Heart left ventricle (tissue), 16 donors: ENCODE measurements at regions not wholly inside any gene's neighbourhood (a gene's known extent, or its start where the extent isn't known, plus 50 kb on each side); places are given as distances from the start of the nearest gene placed in this dataset.

Source experiments
- ATAC-seq, 4 donors: fragments of 200-7000 bp; cut with Tn5 transposase; one replicate each; pipeline ENCODE4 v1.9.1; 2020 to 2022; ENCODE audit warnings: moderate library complexity in 4 of 4, mild to moderate bottlenecking in 3 of 4, moderate number of reproducible peaks in 1 of 4
- DNase-seq, 5 donors: peaks; one replicate each; pipeline ENCODE4 v3.0.0-alpha.2; 2020
- H3K27ac ChIP-seq, 12 donors: fragments of 200-600 bp; sonication (generic) in 4 of 12; one replicate each; pipeline versions ENCODE4 v1.5.0 to v1.8.0; 2016 to 2022; ENCODE audit warnings: mild to moderate bottlenecking in 2 of 12
- H3K27me3 ChIP-seq, 9 donors: fragments of 200-600 bp; sonication (generic) in 2 of 9; one replicate each; pipeline versions ENCODE4 v1.5.1 to v1.8.0; 2016 to 2022; ENCODE audit warnings: mild to moderate bottlenecking in 3 of 9
- H3K36me3 ChIP-seq, 9 donors: fragments of 200-600 bp; sonication (generic) in 2 of 9; one replicate each; pipeline versions ENCODE4 v1.5.0 to v1.8.0; 2018 to 2022; ENCODE audit warnings: mild to moderate bottlenecking in 2 of 9
- H3K4me1 ChIP-seq, 12 donors: fragments of 200-600 bp; sonication (generic) in 4 of 12; one replicate each; pipeline versions ENCODE4 v1.5.0 to v1.8.0; 2016 to 2022; ENCODE audit warnings: mild to moderate bottlenecking in 3 of 12
- H3K4me3 ChIP-seq, 12 donors: fragments of 200-600 bp; sonication (generic) in 4 of 12; one replicate each; pipeline versions ENCODE4 v1.5.0 to v1.8.0; 2017 to 2022; ENCODE audit warnings: mild to moderate bottlenecking in 9 of 12, moderate library complexity in 4 of 12
- H3K9me3 ChIP-seq, 12 donors: fragments of 200-600 bp; sonication (generic) in 4 of 12; one replicate each; pipeline versions ENCODE4 v1.5.0 to v1.8.0; 2016 to 2022; ENCODE audit warnings: mild to moderate bottlenecking in 1 of 12
- POLR2A ChIP-seq, 2 donors: fragments of 450-650 bp; IDR thresholded peaks; one replicate each; pipeline ENCODE4 v1.6.1; 2017; ENCODE audit warnings: antibody characterized with exemption in 2 of 2, mild to moderate bottlenecking in 2 of 2, moderate library complexity in 2 of 2
- WGBS, 4 donors: extraction: QIAGEN DNeasy Blood & Tissue Kit in 2 of 4; methylation state at CpG; one replicate each; pipeline versions ENCODE4 v1.1.5 to v1.1.7; 2013 to 2018; 5-methylcytosine and 5-hydroxymethylcytosine counted together
- intact Hi-C, 10 donors: fragments of 100-400 bp; cut with DNase I; formaldehyde crosslinking; loops; one replicate each; pipeline versions ENCODE4 v1.11.1 to v1.14.2; 2022
- TF ChIP-seq, protein P1 (sequence below), 12 donors: fragments of 200-600 bp; sonication (generic) in 4 of 12; IDR thresholded peaks; one replicate each; pipeline versions ENCODE4 v1.5.0 to v1.8.0; 2018 to 2022; ENCODE audit warnings: antibody characterized with exemption in 12 of 12, mild to moderate bottlenecking in 5 of 12
- donor health status: ischemic (EF 13 %, LVEDD 7.1; RV severe dilation, severe dysfunction).
- donor health status: healthy with polysubstance abuse.
- donor health status: DM: no; HTN: yes; CAD: no.
- donor health status: DM: no; HTN: no; CAD: no.
- donor health status: ischemic (EF 25% LVEDD 6.9; RV normal size, moderate dysfunction).
- donor health status: ischemic (EF 25% LVEDD 5.7; RV mildly dilated, moderate dysfunction).
- donor health status: healthy.
- donor health status: DM: yes; HTN: yes; CAD: no.
- donor health status: ischemic (EF 35%, LVEDD 5.7; RV mildly dilated, moderate dysfunction).
- donor health status: nonischemic (EF 11% LVEDD 7.7; RV severe dilation, severe dysfunction).
- donor health status: DM: yes; HTN: yes; CAD: no.
- donor health status: PGD.
- donor health status: ischemic (EF 29% LVEDD 5.4; RV normal size, mild dysfunction).
- donor health status: nonischemic (EF 23%, LVEDD 6.1; RV moderate dilation, normal function).

DNA sequence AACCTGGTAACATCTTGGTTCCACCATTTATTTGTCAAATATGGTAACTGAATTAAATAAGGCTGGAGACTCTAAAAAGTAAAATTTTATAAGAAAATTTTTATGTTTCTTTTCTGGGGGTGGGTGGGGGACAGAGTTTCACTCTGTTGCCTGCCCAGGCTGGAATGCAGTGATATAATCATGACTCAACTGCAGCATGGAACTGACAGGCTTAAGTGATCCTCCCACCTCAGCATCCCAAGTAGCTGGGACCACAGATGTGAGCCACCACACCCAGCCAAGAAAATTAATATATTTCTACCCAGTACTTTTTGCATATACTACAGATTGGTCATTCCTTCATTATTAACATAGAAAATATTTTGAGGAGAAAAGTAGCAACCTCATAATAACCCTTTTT, 216.9 kb downstream of the DEPDC1B start:
- TF ChIP-seq, protein P1, sequence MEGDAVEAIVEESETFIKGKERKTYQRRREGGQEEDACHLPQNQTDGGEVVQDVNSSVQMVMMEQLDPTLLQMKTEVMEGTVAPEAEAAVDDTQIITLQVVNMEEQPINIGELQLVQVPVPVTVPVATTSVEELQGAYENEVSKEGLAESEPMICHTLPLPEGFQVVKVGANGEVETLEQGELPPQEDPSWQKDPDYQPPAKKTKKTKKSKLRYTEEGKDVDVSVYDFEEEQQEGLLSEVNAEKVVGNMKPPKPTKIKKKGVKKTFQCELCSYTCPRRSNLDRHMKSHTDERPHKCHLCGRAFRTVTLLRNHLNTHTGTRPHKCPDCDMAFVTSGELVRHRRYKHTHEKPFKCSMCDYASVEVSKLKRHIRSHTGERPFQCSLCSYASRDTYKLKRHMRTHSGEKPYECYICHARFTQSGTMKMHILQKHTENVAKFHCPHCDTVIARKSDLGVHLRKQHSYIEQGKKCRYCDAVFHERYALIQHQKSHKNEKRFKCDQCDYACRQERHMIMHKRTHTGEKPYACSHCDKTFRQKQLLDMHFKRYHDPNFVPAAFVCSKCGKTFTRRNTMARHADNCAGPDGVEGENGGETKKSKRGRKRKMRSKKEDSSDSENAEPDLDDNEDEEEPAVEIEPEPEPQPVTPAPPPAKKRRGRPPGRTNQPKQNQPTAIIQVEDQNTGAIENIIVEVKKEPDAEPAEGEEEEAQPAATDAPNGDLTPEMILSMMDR (IDR thresholded peaks at IDR 0.05), result no peak
- TF ChIP-seq POLR2A (IDR thresholded peaks at IDR 0.05), result no peak
- H3K27ac ChIP-seq, result no peak overlapping the region
- H3K9me3 ChIP-seq, result peaks cover 0 to under 1% (median 0%) of the 10 kb centered on the region in 12 donors
- H3K36me3 ChIP-seq, result no peaks in the 10 kb centered on the region
- no peaks in the 10 kb centered on the region for H3K27me3 ChIP-seq
- intact Hi-C loops, result no loop called here
- H3K4me3 ChIP-seq, result no peak overlapping the region
- DNase-seq (no peak), ATAC-seq (no peak)
- no peaks in the 10 kb centered on the region for H3K4me1 ChIP-seq

DNA sequence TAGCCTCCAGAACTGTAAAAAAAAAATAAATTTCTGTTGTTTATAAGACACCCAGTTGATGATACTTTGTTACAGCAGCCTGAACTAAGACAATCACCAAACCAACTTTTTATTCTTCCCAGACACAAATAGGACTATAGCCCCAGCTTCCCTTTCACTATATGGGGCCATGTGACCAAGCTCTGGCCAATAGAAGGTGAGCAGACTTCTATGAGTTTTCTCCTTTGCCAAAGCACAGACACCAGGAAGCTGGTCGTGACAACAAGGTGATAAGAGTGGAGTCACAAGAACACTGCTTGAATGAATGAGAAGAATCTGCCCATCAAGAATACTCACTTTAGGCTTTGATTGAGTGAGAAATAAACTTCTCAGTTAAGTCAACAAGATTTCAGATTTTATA, 217.7 kb downstream of the DEPDC1B start:
- H3K4me3 ChIP-seq, result no peak overlapping the region
- no peaks in the 10 kb centered on the region for H3K36me3 ChIP-seq
- no peak overlapping the region for H3K27ac ChIP-seq
- DNase-seq (no peak), ATAC-seq (no peak)
- H3K4me1 ChIP-seq, result no peaks in the 10 kb centered on the region
- H3K27me3 ChIP-seq, result no peaks in the 10 kb centered on the region
- TF ChIP-seq, protein P1 (IDR thresholded peaks at IDR 0.05), result no peak
- TF ChIP-seq POLR2A (IDR thresholded peaks at IDR 0.05), result no peak
- peaks cover 0 to 6% (median 0%) of the 10 kb centered on the region in 12 donors for H3K9me3 ChIP-seq
- 18 to 44% (median 29%) methylated on average over 1 of the region's 1 CpG for WGBS, 4 donors
- intact Hi-C loops, result no loop called here

GRCh38 chr5:60479542-60479941, 220.4 kb downstream of the DEPDC1B start:
- intact Hi-C loops, result no loop called here
- DNase-seq (no peak), ATAC-seq (no peak)
- Histone ChIP-seq H3K4me1 (no peaks in the 10 kb centered on the region), H3K4me3 (no peak overlapping the region), H3K27ac (no peak overlapping the region), H3K9me3 (peaks cover 0 to 6% (median 0%) of the 10 kb centered on the region in 12 donors), H3K36me3 (no peaks in the 10 kb centered on the region), H3K27me3 (no peaks in the 10 kb centered on the region)
- WGBS, 4 donors, result 86 to 90% (median 89%) methylated on average over 2 of the region's 2 CpGs
- TF ChIP-seq, protein P1 (IDR thresholded peaks at IDR 0.05), result no peak
- no peak for TF ChIP-seq POLR2A (IDR thresholded peaks at IDR 0.05)

DNA sequence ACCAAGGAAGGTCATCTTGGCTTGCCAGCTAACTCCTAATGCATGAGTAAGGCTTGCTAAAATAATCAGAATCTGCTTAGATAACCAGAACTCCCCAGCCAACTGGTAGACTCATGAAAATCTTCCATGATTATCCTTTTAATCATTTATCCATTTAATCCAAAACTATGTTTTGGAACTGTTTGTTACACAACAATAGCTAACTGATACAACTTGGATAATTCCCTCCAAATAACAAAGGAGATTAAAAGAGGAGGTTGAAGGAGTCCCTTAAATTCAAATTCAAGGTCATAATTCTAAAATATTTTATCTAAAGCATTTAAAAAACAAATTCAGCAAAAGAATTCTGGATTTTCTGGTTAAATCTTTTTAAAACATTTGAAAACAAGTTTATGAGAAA, 222.1 kb downstream of the DEPDC1B start:
- H3K4me1 ChIP-seq, result no peaks in the 10 kb centered on the region
- no peak for TF ChIP-seq POLR2A (IDR thresholded peaks at IDR 0.05)
- TF ChIP-seq, protein P1 (IDR thresholded peaks at IDR 0.05), result no peak

More for the DNA sequence above, 222.1 kb downstream of the DEPDC1B start:
- Histone ChIP-seq H3K4me3 (no peak overlapping the region), H3K27me3 (no peaks in the 10 kb centered on the region), H3K9me3 (peaks cover 0 to 6% (median 0%) of the 10 kb centered on the region in 12 donors), H3K36me3 (no peaks in the 10 kb centered on the region), H3K27ac (no peak overlapping the region)
- DNase-seq (no peak), ATAC-seq (no peak)
- intact Hi-C loops, result no loop called here
